ENCODE measurements at regions not wholly inside any gene's neighbourhood (a gene's known extent, or its start where the extent isn't known, plus 50 kb on each side); places are given as distances from the start of the nearest gene placed in this dataset.
"Not testable (repeated sequence)": the region's sequence is repeated elsewhere in the genome, so short reads cannot be mapped to it uniquely, and the experiment has no call there.

DNA sequence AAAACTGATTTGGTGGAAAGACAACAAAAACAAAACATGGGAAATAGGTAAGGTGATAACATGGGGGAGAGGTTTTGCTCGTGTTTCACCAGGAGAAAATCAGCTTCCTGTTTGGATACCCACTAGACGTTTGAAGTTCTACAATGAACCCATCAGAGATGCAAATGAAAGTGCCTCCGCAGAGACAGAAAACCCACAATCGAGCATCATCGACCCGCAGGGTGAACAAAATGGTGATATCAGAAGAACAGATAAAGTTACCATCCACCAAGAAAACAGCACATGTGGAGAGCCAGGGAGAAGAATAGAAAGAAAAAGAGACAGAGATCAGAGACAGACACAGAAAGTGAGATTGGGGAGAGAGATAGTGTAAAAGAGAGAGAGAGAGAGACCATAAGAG is 83.4 kb downstream of the UNC93B1 start:
- TF ChIP-seq, protein P1, sequence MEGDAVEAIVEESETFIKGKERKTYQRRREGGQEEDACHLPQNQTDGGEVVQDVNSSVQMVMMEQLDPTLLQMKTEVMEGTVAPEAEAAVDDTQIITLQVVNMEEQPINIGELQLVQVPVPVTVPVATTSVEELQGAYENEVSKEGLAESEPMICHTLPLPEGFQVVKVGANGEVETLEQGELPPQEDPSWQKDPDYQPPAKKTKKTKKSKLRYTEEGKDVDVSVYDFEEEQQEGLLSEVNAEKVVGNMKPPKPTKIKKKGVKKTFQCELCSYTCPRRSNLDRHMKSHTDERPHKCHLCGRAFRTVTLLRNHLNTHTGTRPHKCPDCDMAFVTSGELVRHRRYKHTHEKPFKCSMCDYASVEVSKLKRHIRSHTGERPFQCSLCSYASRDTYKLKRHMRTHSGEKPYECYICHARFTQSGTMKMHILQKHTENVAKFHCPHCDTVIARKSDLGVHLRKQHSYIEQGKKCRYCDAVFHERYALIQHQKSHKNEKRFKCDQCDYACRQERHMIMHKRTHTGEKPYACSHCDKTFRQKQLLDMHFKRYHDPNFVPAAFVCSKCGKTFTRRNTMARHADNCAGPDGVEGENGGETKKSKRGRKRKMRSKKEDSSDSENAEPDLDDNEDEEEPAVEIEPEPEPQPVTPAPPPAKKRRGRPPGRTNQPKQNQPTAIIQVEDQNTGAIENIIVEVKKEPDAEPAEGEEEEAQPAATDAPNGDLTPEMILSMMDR (IDR thresholded peaks at IDR 0.05) = not testable (repeated sequence)
- not testable (repeated sequence) for TF ChIP-seq POLR2A (IDR thresholded peaks at IDR 0.05)
